BE2C (cell line): ENCODE measurements at regions not wholly inside any gene's neighbourhood (a gene's known extent, or its start where the extent isn't known, plus 50 kb on each side); places are given as distances from the start of the nearest gene placed in this dataset.
A peak's percentile ranks its signal among the peaks of the same experiment; 100 is the strongest.

Experiments used
- DNase-seq: peaks from one replicate; pipeline ENCODE4 v3.0.0-alpha.2; 2020
- H3K27me3 ChIP-seq: fragments of 250-450 bp; sonication (Bioruptor Pico); 2 replicates; pipeline ENCODE4 v1.5.1; 2020; ENCODE audit warnings: mild to moderate bottlenecking
- H3K36me3 ChIP-seq: fragments of 250-450 bp; sonication (Bioruptor Pico); 2 replicates; pipeline ENCODE4 v1.5.1; 2020; ENCODE audit warnings: mild to moderate bottlenecking
- H3K4me1 ChIP-seq: fragments of 250-450 bp; sonication (Bioruptor Pico); 2 replicates; pipeline ENCODE4 v1.5.1; 2020
- H3K4me3 ChIP-seq: 2 replicates; pipeline ENCODE4 v1.5.1; 2011; ENCODE audit warnings: low read depth, low read length
- H3K9me3 ChIP-seq: fragments of 250-450 bp; sonication (Bioruptor Pico); 2 replicates; pipeline ENCODE4 v1.5.1; 2020
- TF ChIP-seq, protein P1 (sequence below): IDR thresholded peaks from 2 replicates; pipeline ENCODE4 v1.5.1; 2012; ENCODE audit warnings: mild to moderate bottlenecking, low read depth, low read length

DNA sequence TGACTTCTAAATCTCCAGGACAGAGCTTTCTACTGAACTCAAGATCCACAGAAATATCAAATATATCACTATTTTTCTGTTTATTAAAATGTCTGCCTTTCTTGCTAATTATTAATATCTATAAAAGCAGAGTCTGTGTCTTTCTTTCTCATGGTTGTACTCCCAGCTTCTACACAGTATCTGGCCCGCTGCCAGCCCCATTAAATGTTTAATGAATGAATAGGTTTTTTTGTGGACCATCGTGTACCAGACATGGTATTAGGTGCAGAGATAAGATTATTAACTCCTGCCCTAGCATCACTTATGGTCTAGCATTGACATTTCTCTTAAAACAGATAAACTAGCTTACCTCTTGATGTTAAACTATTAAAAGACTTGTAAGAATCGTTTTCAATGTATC is 111.4 kb upstream of the RBMS3 start:
- H3K36me3 ChIP-seq = no peaks in the 10 kb centered on the region
- no peaks in the 10 kb centered on the region for H3K27me3 ChIP-seq
- peak; percentile 80 for DNase-seq
- peak overlapping the region; percentile 39 for H3K4me3 ChIP-seq
- no peaks in the 10 kb centered on the region for H3K9me3 ChIP-seq
- peaks cover 18% of the 10 kb centered on the region for H3K4me1 ChIP-seq
- TF ChIP-seq, protein P1, sequence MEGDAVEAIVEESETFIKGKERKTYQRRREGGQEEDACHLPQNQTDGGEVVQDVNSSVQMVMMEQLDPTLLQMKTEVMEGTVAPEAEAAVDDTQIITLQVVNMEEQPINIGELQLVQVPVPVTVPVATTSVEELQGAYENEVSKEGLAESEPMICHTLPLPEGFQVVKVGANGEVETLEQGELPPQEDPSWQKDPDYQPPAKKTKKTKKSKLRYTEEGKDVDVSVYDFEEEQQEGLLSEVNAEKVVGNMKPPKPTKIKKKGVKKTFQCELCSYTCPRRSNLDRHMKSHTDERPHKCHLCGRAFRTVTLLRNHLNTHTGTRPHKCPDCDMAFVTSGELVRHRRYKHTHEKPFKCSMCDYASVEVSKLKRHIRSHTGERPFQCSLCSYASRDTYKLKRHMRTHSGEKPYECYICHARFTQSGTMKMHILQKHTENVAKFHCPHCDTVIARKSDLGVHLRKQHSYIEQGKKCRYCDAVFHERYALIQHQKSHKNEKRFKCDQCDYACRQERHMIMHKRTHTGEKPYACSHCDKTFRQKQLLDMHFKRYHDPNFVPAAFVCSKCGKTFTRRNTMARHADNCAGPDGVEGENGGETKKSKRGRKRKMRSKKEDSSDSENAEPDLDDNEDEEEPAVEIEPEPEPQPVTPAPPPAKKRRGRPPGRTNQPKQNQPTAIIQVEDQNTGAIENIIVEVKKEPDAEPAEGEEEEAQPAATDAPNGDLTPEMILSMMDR = no peak

DNA sequence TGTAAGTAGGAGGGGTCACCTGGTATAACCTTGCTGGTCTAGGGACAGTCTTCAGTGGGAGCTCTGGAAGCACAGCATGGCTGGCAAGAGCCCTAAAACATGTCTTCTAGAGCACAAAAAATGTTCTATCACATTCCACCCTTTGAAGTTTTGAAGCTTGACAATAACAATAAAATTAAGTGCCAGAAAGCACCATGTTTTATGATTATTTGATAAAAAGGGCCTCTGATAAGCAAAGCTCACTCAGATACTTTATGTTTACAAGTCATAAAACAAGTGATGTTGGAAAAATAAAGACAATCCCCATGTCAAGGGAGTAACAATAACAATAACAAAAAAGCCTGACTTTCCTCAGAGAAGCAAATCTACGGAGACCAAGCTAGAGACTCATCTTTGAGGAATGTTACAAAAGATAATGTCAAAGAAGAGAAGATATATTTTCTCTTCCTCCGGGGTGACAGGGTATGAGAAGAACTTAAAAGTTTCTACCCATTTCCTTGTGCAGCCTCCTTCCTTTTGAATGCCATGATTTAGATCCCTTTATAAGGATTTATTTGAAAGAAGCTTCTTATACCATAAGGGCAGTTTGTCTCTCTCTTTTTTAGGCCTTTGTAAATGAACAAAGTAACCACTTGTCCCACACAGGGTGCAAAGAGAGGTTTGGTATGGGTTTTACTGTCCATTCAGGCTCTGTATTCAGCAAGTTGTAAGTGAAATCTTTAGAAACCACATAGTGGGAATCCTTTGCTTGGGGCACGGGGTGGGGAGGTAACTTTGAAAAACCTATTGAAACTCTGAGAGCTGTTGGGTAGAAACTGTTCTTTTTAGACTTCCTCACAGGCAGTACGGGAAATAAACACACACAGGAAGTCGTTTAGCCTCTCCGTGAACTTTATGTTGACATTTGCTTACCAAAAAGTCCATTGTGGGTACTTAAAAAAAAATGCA is 109.6 kb upstream of the RBMS3 start:
- DNase-seq = no peak
- H3K9me3 ChIP-seq = no peaks in the 10 kb centered on the region
- TF ChIP-seq, protein P1 = no peak

DNA sequence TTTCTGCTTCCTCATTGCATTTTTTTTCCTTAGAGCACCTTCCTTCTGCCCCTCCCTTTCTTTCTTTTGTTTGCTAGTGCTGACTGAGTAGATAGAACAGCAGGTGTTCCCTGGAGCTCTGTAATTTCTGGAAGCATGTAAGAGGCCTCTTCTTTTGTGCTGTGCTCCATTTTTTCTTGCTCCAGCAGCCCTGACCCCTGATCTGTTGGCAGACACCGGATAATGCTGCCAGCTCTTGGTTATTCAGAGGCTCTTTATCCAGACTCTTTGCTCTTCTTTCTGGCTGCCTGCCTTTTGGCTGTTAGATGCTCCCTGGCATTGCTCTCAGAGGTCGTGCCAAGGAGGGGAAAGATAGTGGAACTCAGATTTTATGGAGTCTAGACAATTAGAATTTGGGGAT is 104.4 kb upstream of the RBMS3 start:
- Histone ChIP-seq H3K9me3 (no peaks in the 10 kb centered on the region), H3K36me3 (no peaks in the 10 kb centered on the region), H3K27me3 (no peaks in the 10 kb centered on the region), H3K4me1 (no peaks in the 10 kb centered on the region), H3K4me3 (no peak overlapping the region)
- TF ChIP-seq, protein P1 = no peak
- peak; percentile 10 for DNase-seq

More for the DNA sequence above, 109.6 kb upstream of the RBMS3 start:
- no peak overlapping the region for H3K4me3 ChIP-seq
- no peaks in the 10 kb centered on the region for H3K27me3 ChIP-seq
- H3K36me3 ChIP-seq = no peaks in the 10 kb centered on the region
- peaks cover 18% of the 10 kb centered on the region for H3K4me1 ChIP-seq

DNA sequence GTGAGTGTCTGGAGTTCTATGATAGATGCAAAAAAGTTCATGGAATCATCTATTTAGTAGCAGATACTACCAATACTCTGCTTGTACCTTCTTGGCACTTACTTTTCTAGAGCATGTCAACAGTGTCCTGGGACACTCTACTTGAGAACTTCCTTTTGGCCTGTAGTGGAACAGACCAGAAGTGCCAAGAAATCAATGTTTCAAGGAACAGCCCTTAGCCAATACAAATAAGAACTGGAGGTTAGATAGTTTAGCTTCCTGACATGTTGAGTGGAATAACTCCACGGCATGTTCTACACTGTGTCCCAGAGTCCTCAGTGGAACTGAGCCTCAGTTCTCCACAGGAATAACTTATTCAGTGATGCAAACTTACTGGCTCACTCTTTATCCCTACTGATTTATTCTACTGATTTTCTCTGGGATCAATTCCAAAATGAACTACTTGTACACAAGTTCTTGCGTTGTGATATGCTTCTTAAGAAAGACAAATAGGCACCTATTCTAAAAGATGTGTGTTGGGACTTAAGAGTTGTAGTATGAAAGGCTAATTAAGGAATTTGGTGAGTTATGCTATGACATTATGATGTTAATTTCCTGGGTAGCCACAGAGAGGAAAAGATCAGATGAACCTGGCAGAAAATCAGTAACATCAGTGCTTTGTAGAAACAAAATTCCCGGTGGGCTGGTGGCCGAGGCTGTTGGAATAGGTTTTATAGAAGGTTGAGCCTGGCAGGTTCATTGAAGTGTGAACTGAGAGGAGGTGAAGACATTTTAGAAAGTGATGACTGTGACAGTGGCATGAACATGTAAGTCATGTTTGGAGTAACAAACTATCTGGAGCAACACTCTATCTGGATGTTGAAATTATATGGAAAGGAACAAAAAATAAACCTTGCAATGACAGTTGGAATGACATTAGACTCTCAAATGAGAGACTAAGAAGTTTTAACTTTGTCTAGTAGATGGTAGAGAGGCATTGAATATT is 101.8 kb upstream of the RBMS3 start:
- DNase-seq = no peak
- Histone ChIP-seq H3K36me3 (no peaks in the 10 kb centered on the region), H3K27me3 (no peaks in the 10 kb centered on the region), H3K9me3 (no peaks in the 10 kb centered on the region), H3K4me3 (no peak overlapping the region), H3K4me1 (no peaks in the 10 kb centered on the region)
- TF ChIP-seq, protein P1 = no peak

DNA sequence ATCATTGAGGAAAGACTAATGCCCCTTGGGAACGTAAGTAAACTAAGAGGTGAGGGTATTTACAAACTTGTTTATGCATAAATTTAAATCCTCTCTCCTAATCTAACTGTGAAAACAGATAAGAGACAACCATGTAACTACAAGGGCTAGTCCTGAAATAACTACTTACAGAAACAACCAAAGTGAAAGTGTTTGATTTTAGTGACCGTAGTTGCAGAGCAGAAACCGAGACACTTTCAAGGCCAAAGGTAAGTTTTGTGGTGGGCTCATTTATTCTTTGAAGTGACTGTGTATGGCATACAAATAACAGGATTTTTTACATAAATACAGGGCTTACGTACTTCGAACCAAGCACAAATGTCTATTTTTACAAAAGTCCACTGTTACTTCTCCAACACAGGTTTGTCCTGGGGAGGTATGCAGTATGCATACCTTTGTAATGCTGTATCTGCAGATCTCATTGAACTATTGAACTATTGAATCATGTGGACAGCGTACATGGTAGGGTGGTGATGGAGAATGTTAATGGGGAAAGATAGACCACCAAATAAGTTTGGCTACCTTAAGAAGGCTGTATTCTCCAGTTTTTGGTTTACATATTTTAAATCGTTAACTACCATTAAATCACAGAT is 99.6 kb upstream of the RBMS3 start:
- H3K36me3 ChIP-seq = no peaks in the 10 kb centered on the region
- DNase-seq = no peak
- no peaks in the 10 kb centered on the region for H3K9me3 ChIP-seq
- H3K4me3 ChIP-seq = no peak overlapping the region
- no peaks in the 10 kb centered on the region for H3K4me1 ChIP-seq
- no peaks in the 10 kb centered on the region for H3K27me3 ChIP-seq
- TF ChIP-seq, protein P1 = no peak
